ENCODE measurements at regions not wholly inside any gene's neighbourhood (a gene's known extent, or its start where the extent isn't known, plus 50 kb on each side); places are given as distances from the start of the nearest gene placed in this dataset.

DNA sequence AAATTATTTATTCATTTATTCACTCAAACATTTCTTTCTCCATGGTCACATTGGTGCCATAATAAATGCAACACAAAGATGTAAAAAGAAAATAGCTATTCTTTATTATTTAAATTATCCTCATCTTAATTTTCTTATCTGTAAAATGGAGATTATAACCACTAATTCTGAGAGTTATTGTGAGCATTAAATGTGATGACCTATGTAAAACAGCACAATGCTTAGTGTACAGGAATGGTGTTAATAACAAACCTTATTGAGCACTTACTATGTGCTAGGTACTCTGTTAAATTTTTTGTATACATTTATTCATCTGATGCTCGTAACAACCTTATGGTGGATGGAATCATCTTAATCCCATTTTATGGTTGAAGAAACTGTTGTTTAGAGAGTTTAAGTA is 84.6 kb downstream of the NTMT2 start:
- Histone ChIP-seq H3K36me3 (ENCODE audit: control insufficient read depth, insufficient read depth, low read length) (no peaks in the 10 kb centered on the region), H3K4me3 (ENCODE audit: low read depth, low read length) (no peak overlapping the region), H3K27me3 (ENCODE audit: control insufficient read depth, insufficient read depth, low read length) (no peaks in the 10 kb centered on the region)
- no peak for DNase-seq (ENCODE audit: low read depth)
- TF ChIP-seq, protein P1, sequence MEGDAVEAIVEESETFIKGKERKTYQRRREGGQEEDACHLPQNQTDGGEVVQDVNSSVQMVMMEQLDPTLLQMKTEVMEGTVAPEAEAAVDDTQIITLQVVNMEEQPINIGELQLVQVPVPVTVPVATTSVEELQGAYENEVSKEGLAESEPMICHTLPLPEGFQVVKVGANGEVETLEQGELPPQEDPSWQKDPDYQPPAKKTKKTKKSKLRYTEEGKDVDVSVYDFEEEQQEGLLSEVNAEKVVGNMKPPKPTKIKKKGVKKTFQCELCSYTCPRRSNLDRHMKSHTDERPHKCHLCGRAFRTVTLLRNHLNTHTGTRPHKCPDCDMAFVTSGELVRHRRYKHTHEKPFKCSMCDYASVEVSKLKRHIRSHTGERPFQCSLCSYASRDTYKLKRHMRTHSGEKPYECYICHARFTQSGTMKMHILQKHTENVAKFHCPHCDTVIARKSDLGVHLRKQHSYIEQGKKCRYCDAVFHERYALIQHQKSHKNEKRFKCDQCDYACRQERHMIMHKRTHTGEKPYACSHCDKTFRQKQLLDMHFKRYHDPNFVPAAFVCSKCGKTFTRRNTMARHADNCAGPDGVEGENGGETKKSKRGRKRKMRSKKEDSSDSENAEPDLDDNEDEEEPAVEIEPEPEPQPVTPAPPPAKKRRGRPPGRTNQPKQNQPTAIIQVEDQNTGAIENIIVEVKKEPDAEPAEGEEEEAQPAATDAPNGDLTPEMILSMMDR (IDR thresholded peaks at IDR 0.05; ENCODE audit: insufficient read depth, low read length, severe bottlenecking), result no peak
- no peak for FAIRE-seq

- TF ChIP-seq, protein P1 (IDR thresholded peaks at IDR 0.05; ENCODE audit: insufficient read depth, low read length, severe bottlenecking), result no peak
- Histone ChIP-seq H3K36me3 (ENCODE audit: control insufficient read depth, insufficient read depth, low read length) (no peaks in the 10 kb centered on the region), H3K4me3 (ENCODE audit: low read depth, low read length) (no peak overlapping the region), H3K27me3 (ENCODE audit: control insufficient read depth, insufficient read depth, low read length) (no peaks in the 10 kb centered on the region)
- no peak for FAIRE-seq
- DNase-seq (ENCODE audit: low read depth), result no peak
Observed at GRCh38 chr1:170231662-170232061, 85.9 kb downstream of the NTMT2 start.

- Histone ChIP-seq H3K27me3 (ENCODE audit: control insufficient read depth, insufficient read depth, low read length) (no peaks in the 10 kb centered on the region), H3K4me3 (ENCODE audit: low read depth, low read length) (no peak overlapping the region), H3K36me3 (ENCODE audit: control insufficient read depth, insufficient read depth, low read length) (no peaks in the 10 kb centered on the region)
- TF ChIP-seq, protein P1 (IDR thresholded peaks at IDR 0.05; ENCODE audit: insufficient read depth, low read length, severe bottlenecking), result no peak
- peak; percentile 40 for FAIRE-seq
- no peak for DNase-seq (ENCODE audit: low read depth)
Observed at GRCh38 chr1:170238704-170239391, 93.1 kb downstream of the NTMT2 start.

- Histone ChIP-seq H3K27me3 (ENCODE audit: control insufficient read depth, insufficient read depth, low read length) (no peaks in the 10 kb centered on the region), H3K4me3 (ENCODE audit: low read depth, low read length) (no peak overlapping the region), H3K36me3 (ENCODE audit: control insufficient read depth, insufficient read depth, low read length) (no peaks in the 10 kb centered on the region)
- FAIRE-seq, result no peak
- TF ChIP-seq, protein P1 (IDR thresholded peaks at IDR 0.05; ENCODE audit: insufficient read depth, low read length, severe bottlenecking), result no peak
- DNase-seq (ENCODE audit: low read depth), result peak; percentile 58
Observed at GRCh38 chr1:170239445-170239844, 93.7 kb downstream of the NTMT2 start.

DNA sequence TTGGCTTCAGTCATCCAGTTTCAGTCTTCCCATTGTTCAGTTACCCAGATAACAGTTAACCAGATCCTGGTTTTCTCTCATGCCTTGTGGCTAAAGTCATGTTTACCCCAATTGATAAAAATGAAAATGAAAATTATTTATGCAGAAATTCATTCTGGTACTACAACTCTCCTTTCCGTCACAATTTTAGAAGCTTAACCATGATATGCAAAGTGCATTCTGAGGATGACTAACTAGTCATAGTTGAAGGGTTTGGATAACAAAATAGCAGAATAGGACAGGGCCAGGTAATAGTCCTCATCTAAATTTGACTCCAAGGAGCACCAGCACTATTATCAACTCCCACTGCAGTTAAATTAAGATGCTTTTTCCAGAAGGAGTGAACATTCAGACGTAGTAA is 94.7 kb downstream of the NTMT2 start:
- Histone ChIP-seq H3K36me3 (ENCODE audit: control insufficient read depth, insufficient read depth, low read length) (no peaks in the 10 kb centered on the region), H3K27me3 (ENCODE audit: control insufficient read depth, insufficient read depth, low read length) (no peaks in the 10 kb centered on the region), H3K4me3 (ENCODE audit: low read depth, low read length) (no peak overlapping the region)
- DNase-seq (ENCODE audit: low read depth) (no peak), FAIRE-seq (no peak)
- TF ChIP-seq, protein P1 (IDR thresholded peaks at IDR 0.05; ENCODE audit: insufficient read depth, low read length, severe bottlenecking), result no peak

All from bronchial epithelial cell (primary cell).